Hepatic stellate cell (primary cell): ENCODE measurements at regions not wholly inside any gene's neighbourhood (a gene's known extent, or its start where the extent isn't known, plus 50 kb on each side); places are given as distances from the start of the nearest gene placed in this dataset.
"Not testable (repeated sequence)": the region's sequence is repeated elsewhere in the genome, so short reads cannot be mapped to it uniquely, and the experiment has no call there.

Experiments
- DNase-seq: peaks from one replicate; pipeline ENCODE4 v3.0.0; 2011; ENCODE audit warnings: low spot score

- no peak for DNase-seq
These were observed 151.6 kb downstream of the SLITRK1 start for GRCh38 chr13:83730674-83731073.

GRCh38 chr13:83722443-83722842 lies 159.8 kb downstream of the SLITRK1 start:
- DNase-seq, result no peak

DNA sequence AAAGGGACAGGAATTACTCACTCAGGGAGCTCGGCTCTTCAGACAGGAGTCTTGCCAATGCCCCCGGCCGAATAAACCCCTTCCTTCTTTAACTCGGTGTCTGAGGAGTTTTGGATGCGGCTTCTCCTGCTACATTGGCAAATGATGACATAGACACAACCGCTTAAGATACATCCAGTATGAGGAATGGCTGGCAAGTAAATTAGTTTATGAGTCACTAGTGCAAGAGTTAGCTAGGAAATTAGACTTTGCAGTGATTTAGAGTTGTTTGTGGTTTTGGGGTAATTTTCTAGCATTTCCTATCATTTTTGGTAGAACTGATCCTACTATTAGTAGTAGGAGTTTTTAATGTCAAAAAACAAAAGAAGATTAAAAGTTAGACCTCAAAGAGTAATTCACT lies 166.2 kb downstream of the SLITRK1 start:
- DNase-seq, result no peak

GRCh38 chr13:83714236-83714635 lies 168.0 kb downstream of the SLITRK1 start:
- no peak for DNase-seq

DNA sequence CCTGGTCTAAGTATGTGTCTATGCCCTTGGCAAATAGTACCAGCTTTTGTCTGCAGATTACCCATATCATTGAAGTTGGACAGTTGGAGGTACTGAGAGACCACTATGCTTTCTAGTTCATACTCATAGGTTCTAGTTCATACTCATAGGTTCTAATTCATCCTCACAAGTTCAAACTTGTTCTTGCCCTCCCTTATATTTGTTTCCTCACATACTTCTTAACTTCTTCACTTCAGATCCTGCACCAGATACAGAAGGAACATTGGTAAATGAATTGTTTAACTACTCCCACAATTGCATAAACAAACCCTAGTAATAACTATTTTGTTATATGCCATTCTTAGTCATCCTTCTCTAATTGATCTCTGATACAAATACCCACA lies 172.2 kb downstream of the SLITRK1 start:
- DNase-seq, result no peak

DNA sequence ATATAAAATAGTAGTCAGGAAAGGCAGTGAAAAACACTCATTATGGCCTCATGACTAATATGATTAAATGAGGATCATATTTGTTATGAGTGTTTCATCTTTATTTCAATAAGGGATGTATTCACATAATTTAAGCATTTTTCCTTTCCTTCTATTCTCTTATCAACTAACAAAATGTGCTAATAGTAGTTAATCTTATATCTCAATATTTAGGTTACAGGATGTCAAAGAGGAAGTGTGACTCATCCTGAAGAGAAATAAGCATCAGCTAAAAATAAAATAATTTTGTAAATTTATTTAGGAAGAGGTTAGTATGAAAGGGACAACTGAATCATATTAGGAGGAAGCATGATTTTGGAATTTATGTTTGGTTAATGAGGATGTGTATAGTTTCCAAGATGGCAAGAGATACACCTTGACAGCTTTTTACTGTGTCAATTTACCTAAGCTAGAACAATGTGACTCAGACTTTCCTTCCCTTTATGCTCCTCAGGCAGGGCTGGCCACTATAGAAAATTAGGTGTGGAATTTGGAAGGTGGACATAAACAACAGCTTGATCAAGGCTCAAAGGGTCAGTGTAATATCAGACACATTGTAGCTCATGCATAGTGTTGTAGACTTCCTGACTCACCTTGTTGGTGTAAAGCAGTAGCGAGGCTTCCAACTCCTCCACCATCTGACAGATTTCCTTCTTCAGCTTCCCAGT lies 172.7 kb downstream of the SLITRK1 start:
- DNase-seq, result no peak

DNA sequence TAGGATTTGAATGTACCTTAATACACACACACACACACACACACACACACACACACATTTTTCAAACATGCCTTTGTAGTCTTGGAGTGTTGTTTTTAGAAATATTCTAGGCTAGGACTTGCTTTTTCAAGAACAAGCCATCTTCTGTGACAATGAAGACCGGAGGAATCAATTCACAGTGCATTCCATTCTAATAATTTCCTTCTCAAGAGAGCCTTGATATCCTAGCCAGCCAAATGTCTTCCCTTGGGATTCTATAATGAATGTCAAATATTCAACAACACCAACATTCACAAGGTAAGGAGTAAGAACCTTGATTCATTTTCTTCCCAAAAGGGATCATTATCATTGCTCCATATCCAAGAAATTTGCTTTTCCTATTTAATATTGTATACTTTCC lies 180.3 kb downstream of the SLITRK1 start:
- DNase-seq, result no peak

DNA sequence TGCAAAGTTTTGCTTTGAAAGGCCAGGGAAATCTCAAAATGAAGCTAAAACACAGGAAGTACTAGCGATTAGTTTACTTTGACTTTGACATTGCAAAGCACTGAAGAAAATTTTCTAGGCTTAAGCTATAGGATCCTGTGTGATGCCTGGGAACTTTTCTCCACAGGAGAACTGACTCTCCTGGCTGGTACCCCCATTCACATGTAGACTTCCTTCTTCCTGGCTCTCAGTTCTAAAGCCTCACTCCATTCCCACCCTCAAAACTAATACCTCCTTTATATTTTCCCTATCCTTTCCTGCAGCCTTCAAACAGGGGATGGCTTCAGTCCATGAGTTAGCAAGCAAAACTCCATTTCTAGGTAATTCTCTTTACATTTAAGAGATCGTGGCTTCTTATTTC lies 189.5 kb downstream of the SLITRK1 start:
- DNase-seq, result no peak

- no peak for DNase-seq
These were observed 190.3 kb downstream of the SLITRK1 start for GRCh38 chr13:83691966-83692365.

GRCh38 chr13:83681547-83681946 lies 200.7 kb downstream of the SLITRK1 start:
- no peak for DNase-seq

- DNase-seq, result no peak
These were observed 204.3 kb downstream of the SLITRK1 start for GRCh38 chr13:83677985-83678384.

DNA sequence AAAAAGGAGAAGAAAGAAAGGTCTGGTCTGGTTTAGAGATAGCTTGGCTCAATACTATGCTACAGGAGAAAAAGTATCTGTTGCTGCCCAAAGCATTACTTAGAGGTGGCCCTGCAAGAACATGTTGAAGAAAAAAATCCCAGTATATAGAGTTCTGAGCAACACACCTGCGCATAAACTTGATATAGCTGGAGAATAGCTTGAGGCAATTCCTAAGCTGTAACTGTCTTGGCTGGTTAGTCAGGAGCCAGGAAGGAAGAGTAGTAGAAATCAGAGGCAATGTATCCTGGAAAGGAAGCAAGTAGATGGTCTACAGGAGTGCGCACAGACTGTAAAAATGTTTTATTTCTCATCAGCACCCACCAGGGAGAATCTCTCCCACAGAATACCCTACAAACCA lies 209.7 kb downstream of the SLITRK1 start:
- DNase-seq, result no peak

- no peak for DNase-seq
These were observed 214.7 kb downstream of the SLITRK1 start for GRCh38 chr13:83667606-83668005.

GRCh38 chr13:83666141-83666540 lies 216.1 kb downstream of the SLITRK1 start:
- no peak for DNase-seq

DNA sequence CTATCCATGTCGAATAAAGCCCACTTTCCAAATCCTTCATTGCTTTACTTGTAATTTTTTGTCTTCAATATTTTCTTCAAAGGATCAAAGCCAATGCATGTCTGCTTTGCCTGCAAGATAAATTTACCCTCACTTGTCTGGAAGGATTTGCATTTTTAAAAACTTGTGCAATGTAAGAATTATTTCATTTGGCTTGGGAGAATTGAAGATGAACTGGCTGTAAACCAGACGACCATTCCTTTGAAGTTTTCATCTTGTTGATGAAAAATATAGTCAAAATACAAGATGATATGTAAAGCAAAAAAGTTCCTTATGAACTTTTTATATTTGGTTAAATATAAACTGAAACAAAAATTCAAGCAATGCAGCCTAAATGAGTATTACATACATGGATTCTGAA lies 225.0 kb downstream of the SLITRK1 start:
- no peak for DNase-seq

- not testable (repeated sequence) for DNase-seq
These were observed 239.7 kb downstream of the SLITRK1 start for GRCh38 chr13:83642617-83643016.

DNA sequence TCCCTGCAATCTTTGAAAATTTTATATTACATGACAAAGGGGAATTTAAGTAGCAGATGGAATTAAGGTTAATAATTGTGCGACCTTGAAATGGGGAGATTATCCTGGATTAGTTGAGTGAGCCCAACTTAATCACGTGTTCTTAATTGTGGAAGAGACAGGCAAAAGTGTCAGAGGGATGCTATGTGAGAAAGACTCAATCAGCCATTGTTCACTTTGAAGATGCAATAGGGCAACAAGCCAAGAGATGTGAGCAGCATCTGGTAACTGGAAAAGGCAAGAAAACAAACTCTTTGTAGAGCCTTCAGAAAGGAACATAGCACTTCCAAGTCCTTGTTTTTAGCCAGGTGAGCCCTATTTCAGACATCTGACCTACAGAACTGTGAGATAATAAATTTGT lies 247.7 kb downstream of the SLITRK1 start:
- no peak for DNase-seq

GRCh38 chr13:83633746-83634145 lies 248.5 kb downstream of the SLITRK1 start:
- no peak for DNase-seq

GRCh38 chr13:83622422-83622784 lies 259.9 kb downstream of the SLITRK1 start:
- DNase-seq, result no peak

DNA sequence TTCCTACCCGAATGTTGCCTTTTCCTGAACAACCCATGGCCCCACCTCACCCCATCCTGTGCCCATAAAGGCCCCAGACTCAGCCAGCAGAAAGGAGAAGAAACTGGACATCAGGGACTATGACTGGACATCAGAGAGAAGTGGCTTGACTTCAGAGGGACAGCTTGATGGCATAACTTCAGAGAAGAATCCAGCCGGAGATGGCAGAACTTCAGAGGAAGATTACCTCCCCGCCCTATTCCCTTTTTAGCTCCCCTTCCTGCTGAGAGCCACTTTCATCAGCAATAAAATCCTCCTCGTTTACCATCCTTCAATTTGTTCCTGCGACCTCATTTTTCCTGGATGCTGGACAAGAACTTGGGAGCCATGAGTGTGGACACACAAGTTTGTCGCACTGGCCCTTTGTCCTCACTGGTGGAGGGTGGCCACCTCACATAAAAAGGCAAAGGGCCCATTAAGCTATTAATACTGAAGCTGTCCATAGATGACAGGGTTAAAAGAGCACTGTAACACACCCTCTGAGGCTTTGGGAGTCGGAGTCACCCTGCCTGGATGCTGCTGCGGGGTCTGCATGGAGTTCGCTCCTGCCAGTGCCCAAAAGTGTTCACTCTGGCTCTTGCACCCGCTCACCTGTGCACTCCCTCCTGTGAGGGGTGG lies 260.4 kb downstream of the SLITRK1 start:
- DNase-seq, result no peak

GRCh38 chr13:83620530-83621220 lies 261.6 kb downstream of the SLITRK1 start:
- DNase-seq, result no peak

GRCh38 chr13:83618966-83619365 lies 263.3 kb downstream of the SLITRK1 start:
- no peak for DNase-seq

DNA sequence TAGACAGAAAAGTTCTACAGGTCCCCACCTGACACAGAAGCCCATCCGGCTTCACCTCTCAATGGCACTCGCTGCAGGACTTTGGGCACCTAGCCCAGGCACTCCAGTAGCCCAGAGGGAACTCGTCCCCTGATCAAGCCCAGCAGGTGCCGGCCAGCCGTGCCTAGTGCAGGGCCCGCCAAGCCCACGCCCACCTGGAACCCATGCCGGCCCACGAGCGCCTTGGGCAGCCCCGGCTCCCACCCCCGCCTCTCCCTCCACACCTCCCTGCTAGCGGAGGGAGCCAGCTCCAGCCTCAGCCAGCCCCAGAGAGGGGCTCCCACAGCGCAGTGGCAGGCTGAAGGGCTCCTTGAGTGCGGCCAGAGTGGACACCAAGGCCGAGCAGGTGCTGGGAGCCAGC lies 268.8 kb downstream of the SLITRK1 start:
- DNase-seq, result no peak

DNA sequence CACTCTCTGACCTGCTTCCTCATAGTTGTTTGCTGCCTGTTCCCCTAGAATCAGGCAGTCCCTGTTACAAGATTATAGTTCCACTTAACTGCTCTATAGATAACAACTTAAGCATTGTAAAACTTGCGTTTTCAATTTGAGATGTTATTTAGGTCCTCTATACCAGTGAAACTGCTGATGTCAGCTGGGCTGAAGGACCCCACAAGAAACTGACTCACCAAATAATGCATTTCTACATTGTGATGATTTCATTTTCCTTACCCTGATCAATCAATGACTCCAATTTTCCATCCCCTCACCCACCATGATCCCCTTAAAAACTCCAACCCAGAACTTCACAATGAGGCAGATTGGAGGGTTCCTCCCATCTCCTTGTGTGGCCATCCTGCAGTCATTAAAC lies 280.7 kb downstream of the SLITRK1 start:
- DNase-seq, result no peak
